Esophagus (tissue), 2 donors: ENCODE measurements at regions not wholly inside any gene's neighbourhood (a gene's known extent, or its start where the extent isn't known, plus 50 kb on each side); places are given as distances from the start of the nearest gene placed in this dataset.
A peak's percentile ranks its signal among the peaks of the same experiment; 100 is the strongest.

ENCODE experiments used
- H3K27ac ChIP-seq, 2 donors: one replicate each; pipeline ENCODE4 v1.5.1; 2013; ENCODE audit warnings: low read depth in 2 of 2, mild to moderate bottlenecking in 2 of 2, inconsistent platforms in 1 of 2, low read length in 1 of 2, moderate library complexity in 1 of 2
- H3K27me3 ChIP-seq, 2 donors: one replicate each; pipeline ENCODE4 v1.6.1; 2013; ENCODE audit warnings: low read length in 2 of 2, control low read depth in 1 of 2, mild to moderate bottlenecking in 1 of 2; ENCODE audit not compliant: insufficient read depth in 2 of 2, control insufficient read depth in 1 of 2
- H3K36me3 ChIP-seq, 2 donors: one replicate each; pipeline ENCODE4 v1.6.1; 2013; ENCODE audit warnings: low read length in 1 of 2; ENCODE audit not compliant: control insufficient read depth in 2 of 2, insufficient read depth in 2 of 2
- H3K4me1 ChIP-seq, 2 donors: one replicate each; pipeline ENCODE4 v1.6.1; 2013; ENCODE audit warnings: low read length in 1 of 2; ENCODE audit not compliant: control insufficient read depth in 2 of 2, insufficient read depth in 2 of 2
- H3K4me3 ChIP-seq, 2 donors: one replicate each; pipeline ENCODE4 v1.5.1; 2013; ENCODE audit warnings: low read length in 2 of 2, mild to moderate bottlenecking in 2 of 2, low read depth in 1 of 2, moderate library complexity in 1 of 2
- H3K9me3 ChIP-seq, 2 donors: one replicate each; pipeline ENCODE4 v1.6.1; 2013; ENCODE audit warnings: mild to moderate bottlenecking in 2 of 2, low read depth in 1 of 2, low read length in 1 of 2, moderate library complexity in 1 of 2; ENCODE audit not compliant: control insufficient read depth in 2 of 2, insufficient read depth in 1 of 2
- WGBS, 2 donors: extraction: QIAGEN DNeasy Blood & Tissue Kit; methylation state at CpG; one replicate each; pipeline ENCODE4 v1.1.7; 2013; 5-methylcytosine and 5-hydroxymethylcytosine counted together
- donor health status: healthy with polysubstance abuse.
- donor health status: Bipolar disorder and iron deficiency.

DNA sequence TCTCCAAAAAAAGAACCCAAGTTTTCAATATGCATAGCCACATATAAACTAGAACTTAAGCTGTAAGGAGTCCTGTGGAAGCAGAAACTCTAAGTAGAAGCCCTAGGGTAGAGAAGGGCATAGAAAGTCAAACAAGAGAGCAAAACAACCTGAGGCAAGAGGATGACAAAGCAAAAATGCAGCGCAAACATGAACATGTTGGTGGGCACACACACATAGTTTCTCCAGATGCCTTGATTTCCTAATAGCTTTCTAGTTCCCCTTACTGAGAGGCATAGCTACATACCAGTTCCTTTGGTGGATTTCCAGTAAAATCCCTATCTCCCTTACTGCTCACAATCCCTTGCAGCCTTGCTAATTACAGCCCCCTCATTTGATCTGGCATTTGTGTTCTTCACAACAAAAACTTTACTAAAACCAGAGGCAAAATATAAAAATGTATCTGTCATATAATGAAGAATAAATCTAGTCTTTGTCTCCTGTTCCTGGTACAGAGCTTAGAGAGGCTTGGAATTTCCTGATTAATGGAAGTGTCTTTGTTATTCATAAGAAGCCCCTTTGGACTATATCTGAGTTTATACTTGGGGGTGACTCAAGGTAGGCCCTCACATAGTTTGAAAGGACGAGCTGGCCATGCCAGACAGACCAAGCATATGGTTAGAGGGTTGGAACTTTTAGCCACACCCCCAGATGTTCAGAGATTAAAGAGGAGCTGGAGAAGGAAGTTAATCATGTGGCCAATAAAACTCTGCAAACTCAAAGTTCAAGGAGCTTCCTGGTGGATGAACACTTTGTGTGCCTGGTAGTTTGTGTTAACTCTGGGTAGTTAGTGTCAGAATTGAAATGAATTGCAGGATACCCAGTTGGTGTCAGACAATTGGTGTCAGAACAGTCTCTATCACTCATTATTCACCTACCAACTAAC is 52.7 kb upstream of the ZCCHC13 start:
- Histone ChIP-seq H3K4me3 (no peak overlapping the region), H3K4me1 (no peaks in the 10 kb centered on the region), H3K27me3 (no peaks in the 10 kb centered on the region), H3K36me3 (no peaks in the 10 kb centered on the region), H3K27ac (no peak overlapping the region), H3K9me3 (no peaks in the 10 kb centered on the region)
- WGBS, 2 donors = 47 to 68% methylated on average over 2 of the region's 2 CpGs

DNA sequence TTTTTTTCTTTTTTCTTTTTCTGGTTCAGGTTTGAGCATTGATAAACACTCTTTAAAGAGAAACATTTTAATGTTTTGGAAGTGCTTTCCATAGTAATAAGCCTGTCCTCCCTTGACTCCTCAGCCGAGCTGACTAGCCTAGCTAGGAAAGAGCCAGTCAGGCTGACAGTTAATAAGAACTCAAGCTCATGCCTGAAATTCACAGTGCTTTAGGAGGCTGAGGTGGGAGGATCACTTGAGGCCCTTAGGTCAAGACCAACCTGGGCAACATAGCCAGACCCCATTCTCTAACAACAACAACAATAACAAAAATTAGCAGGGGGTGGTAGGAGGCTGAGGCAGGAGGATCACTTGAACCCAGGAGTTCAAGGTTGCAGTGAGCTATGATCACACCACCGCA is 53.4 kb upstream of the ZCCHC13 start:
- H3K27ac ChIP-seq = peak overlapping the region in 1 of 2 donors; percentile 39
- 68 to 86% methylated on average over 2 of the region's 2 CpGs for WGBS, 2 donors
- H3K4me1 ChIP-seq = no peaks in the 10 kb centered on the region
- H3K36me3 ChIP-seq = no peaks in the 10 kb centered on the region
- no peak overlapping the region for H3K4me3 ChIP-seq
- no peaks in the 10 kb centered on the region for H3K27me3 ChIP-seq
- H3K9me3 ChIP-seq = no peaks in the 10 kb centered on the region

DNA sequence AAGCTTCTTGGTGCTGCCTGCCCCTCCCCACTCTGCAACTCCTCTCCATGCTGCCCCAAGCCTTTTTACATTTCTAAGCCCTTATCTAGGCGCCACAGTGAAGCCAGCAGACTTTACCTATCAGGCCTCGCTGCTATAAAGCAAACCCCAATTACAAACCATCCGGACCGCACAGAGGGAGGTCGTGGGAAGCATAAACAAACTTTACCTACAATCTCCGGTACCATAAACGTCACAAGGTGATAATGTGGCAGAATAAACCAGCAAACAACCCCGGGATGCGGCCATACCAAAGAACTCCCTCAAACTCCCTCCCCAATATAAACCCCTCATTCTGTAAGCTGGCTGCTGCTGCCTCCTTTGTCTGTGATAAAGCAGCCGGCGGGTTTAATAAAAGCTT is 54.0 kb upstream of the ZCCHC13 start:
- no peaks in the 10 kb centered on the region for H3K4me1 ChIP-seq
- peak overlapping the region in 1 of 2 donors; percentile 22 for H3K27ac ChIP-seq
- no peak overlapping the region for H3K4me3 ChIP-seq
- 41 to 60% methylated on average over 11 of the region's 11 CpGs for WGBS, 2 donors
- no peaks in the 10 kb centered on the region for H3K9me3 ChIP-seq
- no peaks in the 10 kb centered on the region for H3K27me3 ChIP-seq
- H3K36me3 ChIP-seq = no peaks in the 10 kb centered on the region

DNA sequence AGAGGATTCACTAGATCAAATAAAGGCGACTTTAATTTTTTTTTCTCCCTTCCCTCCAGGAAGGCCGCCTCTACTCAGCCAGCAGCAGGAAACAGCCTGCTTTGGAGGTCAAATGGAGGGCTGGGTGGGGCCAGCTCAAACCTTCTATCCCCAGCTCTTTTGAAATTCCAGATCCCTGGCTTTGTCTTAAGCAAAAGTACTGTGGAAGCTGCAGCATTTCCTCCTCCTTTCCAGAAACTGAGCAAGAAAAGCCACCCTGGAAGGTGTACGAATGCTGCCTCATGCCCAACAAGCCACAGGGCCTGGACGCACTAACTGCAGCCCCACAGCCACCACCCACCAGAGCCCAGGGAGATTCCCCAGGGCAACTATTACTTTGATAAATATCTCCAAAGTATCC is 55.1 kb upstream of the ZCCHC13 start:
- Histone ChIP-seq H3K9me3 (no peaks in the 10 kb centered on the region), H3K4me3 (no peak overlapping the region), H3K27me3 (no peaks in the 10 kb centered on the region), H3K36me3 (no peaks in the 10 kb centered on the region), H3K4me1 (no peaks in the 10 kb centered on the region), H3K27ac (peak overlapping the region; percentile 57 to 73)
- WGBS, 2 donors = 30 to 38% methylated on average over 4 of the region's 4 CpGs

DNA sequence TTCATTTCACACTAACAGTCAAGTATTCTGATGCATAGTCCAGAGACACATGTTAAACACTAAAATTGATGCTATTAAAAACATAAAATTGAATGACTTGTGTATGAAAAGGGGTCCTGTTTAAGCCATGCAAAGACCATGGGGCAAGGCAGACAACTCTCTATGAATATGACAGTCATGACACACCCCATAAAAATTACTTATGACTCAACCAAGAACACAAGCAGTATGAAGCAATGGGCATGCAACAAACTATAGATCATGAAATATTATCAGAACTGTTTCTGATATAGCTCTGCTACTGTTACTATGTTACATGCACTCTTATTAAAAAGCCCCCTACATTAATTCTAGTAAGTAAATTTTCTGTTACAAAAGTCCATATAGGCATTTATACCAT is 57.5 kb upstream of the ZCCHC13 start:
- Histone ChIP-seq H3K9me3 (no peaks in the 10 kb centered on the region), H3K4me3 (no peak overlapping the region), H3K27ac (no peak overlapping the region), H3K36me3 (no peaks in the 10 kb centered on the region), H3K27me3 (no peaks in the 10 kb centered on the region), H3K4me1 (peaks cover 0 to 2% of the 10 kb centered on the region in 2 donors)

DNA sequence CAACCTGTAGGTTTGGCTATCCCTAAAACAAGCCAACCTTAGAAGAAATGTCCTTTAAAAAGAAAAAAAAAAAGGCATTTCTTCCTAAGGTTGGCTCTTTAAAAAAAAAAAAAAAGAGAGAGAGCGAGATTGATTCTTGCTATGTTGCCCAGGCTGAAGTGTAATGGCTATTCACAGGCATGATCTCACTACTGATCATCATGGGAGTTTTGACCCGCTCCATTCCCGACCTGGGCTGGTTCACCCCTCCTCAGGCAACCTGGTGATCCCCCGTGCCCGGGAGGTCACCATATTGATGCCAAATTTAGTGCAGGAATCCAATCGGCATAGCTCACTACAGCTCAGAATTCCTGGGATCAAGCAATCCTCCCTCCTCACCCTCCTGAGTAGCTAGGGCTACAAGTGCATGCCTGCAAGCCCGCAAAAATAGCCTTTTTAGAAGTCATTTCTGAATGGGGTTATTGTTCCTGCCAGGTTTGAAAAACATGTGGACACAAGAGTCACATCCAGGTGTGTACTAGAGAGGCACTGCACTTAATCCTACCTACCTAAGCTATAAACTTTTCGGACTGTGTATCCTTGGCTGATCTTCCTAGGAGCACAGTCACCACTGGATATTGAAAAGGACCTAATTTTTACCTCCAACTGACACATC is 61.4 kb upstream of the ZCCHC13 start:
- Histone ChIP-seq H3K4me3 (no peak overlapping the region), H3K27me3 (no peaks in the 10 kb centered on the region), H3K4me1 (peaks cover 0 to 2% of the 10 kb centered on the region in 2 donors), H3K36me3 (peaks cover 0 to 3% of the 10 kb centered on the region in 2 donors), H3K9me3 (no peaks in the 10 kb centered on the region), H3K27ac (no peak overlapping the region)
- WGBS, 2 donors = 59 to 62% methylated on average over 8 of the region's 8 CpGs

DNA sequence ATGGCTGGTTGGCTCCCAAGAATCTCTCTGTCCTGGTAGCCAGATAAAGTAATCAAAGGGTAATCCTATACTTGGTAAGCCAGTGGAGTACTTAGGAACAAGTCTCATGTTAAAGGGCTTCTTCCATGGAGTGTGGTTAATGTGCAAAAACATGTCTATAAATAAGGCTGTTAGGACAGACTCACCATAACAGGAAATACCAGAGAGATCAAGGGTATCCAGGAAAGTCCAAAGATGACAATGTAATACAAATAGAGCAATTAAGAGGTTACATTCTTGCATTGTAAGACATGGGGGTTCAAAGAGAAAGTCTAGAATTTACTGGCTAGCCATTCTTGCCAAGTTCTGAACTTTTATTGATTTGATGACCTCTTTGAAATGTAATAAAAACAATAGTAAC is 61.9 kb upstream of the ZCCHC13 start:
- peak overlapping the region in 1 of 2 donors; percentile 39 for H3K27ac ChIP-seq

DNA sequence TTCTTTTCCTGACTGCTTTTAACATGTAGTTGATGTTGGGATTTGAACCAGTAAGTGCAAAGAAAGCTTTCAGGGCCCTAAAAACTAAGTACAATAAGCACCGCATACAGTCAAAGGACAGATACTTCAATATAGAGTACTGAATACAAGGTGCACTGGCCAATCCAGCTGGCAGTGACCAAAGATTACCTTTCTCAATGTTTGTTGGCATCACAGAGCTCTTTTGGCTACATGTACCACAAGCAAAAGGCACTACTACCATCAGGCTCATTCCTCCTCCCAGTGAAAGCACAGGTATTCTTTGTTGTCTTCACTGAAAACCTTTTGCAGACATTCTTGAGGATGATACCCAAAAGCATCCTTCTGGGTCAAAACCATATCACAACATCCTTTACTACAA is 65.2 kb upstream of the ZCCHC13 start:
- Histone ChIP-seq H3K27ac (no peak overlapping the region), H3K9me3 (no peaks in the 10 kb centered on the region)
- WGBS, 2 donors = 94 to 100% methylated on average over 1 of the region's 1 CpG

More for the DNA sequence above, 61.9 kb upstream of the ZCCHC13 start:
- Histone ChIP-seq H3K9me3 (no peaks in the 10 kb centered on the region), H3K36me3 (peaks cover 0 to 3% of the 10 kb centered on the region in 2 donors), H3K4me3 (no peak overlapping the region), H3K27me3 (no peaks in the 10 kb centered on the region), H3K4me1 (peaks cover 0 to 2% of the 10 kb centered on the region in 2 donors)

DNA sequence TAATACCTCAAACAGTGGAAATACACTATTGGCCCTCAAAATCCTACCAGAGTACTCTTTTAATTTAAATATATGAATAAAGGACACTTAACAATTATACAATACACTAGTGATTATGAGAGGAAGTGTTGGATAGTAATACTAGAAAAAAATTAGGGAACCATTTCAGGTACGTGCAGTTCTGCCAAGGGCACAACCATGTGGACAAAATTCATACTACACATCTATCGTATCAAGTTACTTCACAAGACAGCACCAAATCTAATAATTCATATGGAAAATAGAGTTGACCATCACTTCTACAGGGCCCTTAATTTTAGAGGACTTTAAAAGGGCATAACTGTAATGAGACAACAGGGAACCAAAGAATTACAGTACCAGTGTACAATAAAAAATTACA is 69.2 kb upstream of the ZCCHC13 start:
- no peaks in the 10 kb centered on the region for H3K27me3 ChIP-seq
- 68 to 78% methylated on average over 2 of the region's 2 CpGs for WGBS, 2 donors
- H3K36me3 ChIP-seq = peaks cover 0 to 3% of the 10 kb centered on the region in 2 donors
- no peak overlapping the region for H3K4me3 ChIP-seq
- H3K4me1 ChIP-seq = no peaks in the 10 kb centered on the region
- no peaks in the 10 kb centered on the region for H3K9me3 ChIP-seq
- no peak overlapping the region for H3K27ac ChIP-seq

More for the DNA sequence above, 65.2 kb upstream of the ZCCHC13 start:
- Histone ChIP-seq H3K4me3 (no peak overlapping the region), H3K4me1 (peaks cover 0 to 2% of the 10 kb centered on the region in 2 donors), H3K36me3 (peaks cover 0 to 3% of the 10 kb centered on the region in 2 donors), H3K27me3 (no peaks in the 10 kb centered on the region)
